22Rv1 (cell line): ENCODE measurements at regions not wholly inside any gene's neighbourhood (a gene's known extent, or its start where the extent isn't known, plus 50 kb on each side); places are given as distances from the start of the nearest gene placed in this dataset.

Experiments used
- ZFX ChIP-seq: fragments of 450-650 bp; IDR thresholded peaks from 2 replicates; pipeline ENCODE4 v1.6.1; 2017; ENCODE audit warnings: antibody characterized with exemption, borderline replicate concordance
- TF ChIP-seq, protein P1 (sequence below): fragments of 450-650 bp; IDR thresholded peaks from 2 replicates; pipeline ENCODE4 v1.5.1; 2017; ENCODE audit warnings: mild to moderate bottlenecking

DNA sequence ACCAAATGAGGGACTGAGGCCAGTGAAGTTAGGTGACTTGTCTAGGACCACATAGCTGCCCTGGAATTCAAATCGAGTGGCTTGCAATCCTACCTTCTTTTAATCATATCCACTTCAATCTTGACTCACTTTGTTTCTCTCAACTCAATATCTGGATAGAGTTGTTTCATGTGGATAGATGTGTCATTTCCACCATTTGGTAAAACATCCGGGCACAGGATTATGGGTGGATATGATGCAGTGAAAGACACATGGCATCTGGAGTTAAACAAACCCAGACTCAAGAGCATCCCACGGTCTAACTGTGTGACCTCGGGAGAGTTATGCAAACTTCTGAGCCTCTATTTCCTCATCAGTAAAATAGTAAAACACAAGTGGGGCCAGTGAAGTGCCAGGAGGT, 103.6 kb upstream of the CNKSR3 start:
- TF ChIP-seq, protein P1, sequence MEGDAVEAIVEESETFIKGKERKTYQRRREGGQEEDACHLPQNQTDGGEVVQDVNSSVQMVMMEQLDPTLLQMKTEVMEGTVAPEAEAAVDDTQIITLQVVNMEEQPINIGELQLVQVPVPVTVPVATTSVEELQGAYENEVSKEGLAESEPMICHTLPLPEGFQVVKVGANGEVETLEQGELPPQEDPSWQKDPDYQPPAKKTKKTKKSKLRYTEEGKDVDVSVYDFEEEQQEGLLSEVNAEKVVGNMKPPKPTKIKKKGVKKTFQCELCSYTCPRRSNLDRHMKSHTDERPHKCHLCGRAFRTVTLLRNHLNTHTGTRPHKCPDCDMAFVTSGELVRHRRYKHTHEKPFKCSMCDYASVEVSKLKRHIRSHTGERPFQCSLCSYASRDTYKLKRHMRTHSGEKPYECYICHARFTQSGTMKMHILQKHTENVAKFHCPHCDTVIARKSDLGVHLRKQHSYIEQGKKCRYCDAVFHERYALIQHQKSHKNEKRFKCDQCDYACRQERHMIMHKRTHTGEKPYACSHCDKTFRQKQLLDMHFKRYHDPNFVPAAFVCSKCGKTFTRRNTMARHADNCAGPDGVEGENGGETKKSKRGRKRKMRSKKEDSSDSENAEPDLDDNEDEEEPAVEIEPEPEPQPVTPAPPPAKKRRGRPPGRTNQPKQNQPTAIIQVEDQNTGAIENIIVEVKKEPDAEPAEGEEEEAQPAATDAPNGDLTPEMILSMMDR: no peak
- no peak for TF ChIP-seq ZFX
